AG04449 (cell line): ENCODE measurements at regions not wholly inside any gene's neighbourhood (a gene's known extent, or its start where the extent isn't known, plus 50 kb on each side); places are given as distances from the start of the nearest gene placed in this dataset.

Source experiments
- CTCF ChIA-PET: fragments of 350-600 bp; formaldehyde crosslinking; extraction: SDS; loops from one replicate; lab custom pipeline; 2021; ENCODE audit warnings: antibody characterized with exemption; lab: Yijun Ruan, JAX
- POLR2A ChIA-PET: fragments of 400-600, 350-600 bp; formaldehyde crosslinking; extraction: SDS; loops from one replicate; lab custom pipeline; 2020; ENCODE audit warnings: antibody characterized with exemption, inconsistent platforms; lab: Yijun Ruan, JAX
- DNase-seq: peaks from one replicate; pipeline ENCODE4 v3.0.0-alpha.2; 2010; ENCODE audit warnings: low read depth, low spot score
- H3K4me3 ChIP-seq: 2 replicates; pipeline ENCODE4 v1.5.1; 2011; ENCODE audit warnings: low read depth, mild to moderate bottlenecking, control low read depth, low read length
- CTCF ChIP-seq: IDR thresholded peaks from one replicate; pipeline ENCODE4 v1.5.1; 2011; ENCODE audit warnings: mild to moderate bottlenecking, moderate library complexity, low read length, control low read depth, inconsistent platforms; ENCODE audit not compliant: insufficient read depth; ENCODE audit errors: missing control alignments

GRCh38 chr5:97635553-97635952 is 452.5 kb upstream of the RIOK2 start:
- DNase-seq, result no peak
- POLR2A ChIA-PET, result no interaction called here
- H3K4me3 ChIP-seq, result no peak overlapping the region
- no peak for TF ChIP-seq CTCF
- CTCF ChIA-PET, result no interaction called here

GRCh38 chr5:97636766-97637165 is 453.7 kb upstream of the RIOK2 start:
- H3K4me3 ChIP-seq, result no peak overlapping the region
- CTCF ChIA-PET, result interaction anchor here (1.0 kb wide), 1 partner anchor 103 kb away, joined by 3 read pairs; no protein-coding TSS in a partner anchor
- DNase-seq, result no peak
- TF ChIP-seq CTCF, result no peak
- POLR2A ChIA-PET, result no interaction called here

GRCh38 chr5:97641081-97641480 is 458.0 kb upstream of the RIOK2 start:
- no peak overlapping the region for H3K4me3 ChIP-seq
- DNase-seq, result no peak
- TF ChIP-seq CTCF, result no peak
- CTCF ChIA-PET, result no interaction called here
- POLR2A ChIA-PET, result no interaction called here

- H3K4me3 ChIP-seq, result no peak overlapping the region
- DNase-seq, result no peak
- CTCF ChIA-PET, result no interaction called here
- POLR2A ChIA-PET, result no interaction called here
- TF ChIP-seq CTCF, result no peak
These were observed 461.2 kb upstream of the RIOK2 start for GRCh38 chr5:97644206-97644605.

- H3K4me3 ChIP-seq, result no peak overlapping the region
- no peak for TF ChIP-seq CTCF
- no peak for DNase-seq
These were observed 461.8 kb upstream of the RIOK2 start for GRCh38 chr5:97644896-97645295.

GRCh38 chr5:97657239-97657638 is 474.2 kb upstream of the RIOK2 start:
- CTCF ChIA-PET, result no interaction called here

More at GRCh38 chr5:97644896-97645295, 461.8 kb upstream of the RIOK2 start:
- ChIA-PET CTCF (no interaction called here), POLR2A (no interaction called here)

More at GRCh38 chr5:97657239-97657638, 474.2 kb upstream of the RIOK2 start:
- no peak overlapping the region for H3K4me3 ChIP-seq
- POLR2A ChIA-PET, result no interaction called here
- DNase-seq, result no peak
- no peak for TF ChIP-seq CTCF
